BE2C (cell line): ENCODE measurements at regions not wholly inside any gene's neighbourhood (a gene's known extent, or its start where the extent isn't known, plus 50 kb on each side); places are given as distances from the start of the nearest gene placed in this dataset.

Experiments
- DNase-seq: peaks from one replicate; pipeline ENCODE4 v3.0.0-alpha.2; 2020
- H3K27me3 ChIP-seq: fragments of 250-450 bp; sonication (Bioruptor Pico); 2 replicates; pipeline ENCODE4 v1.5.1; 2020; ENCODE audit warnings: mild to moderate bottlenecking
- H3K36me3 ChIP-seq: fragments of 250-450 bp; sonication (Bioruptor Pico); 2 replicates; pipeline ENCODE4 v1.5.1; 2020; ENCODE audit warnings: mild to moderate bottlenecking
- H3K4me1 ChIP-seq: fragments of 250-450 bp; sonication (Bioruptor Pico); 2 replicates; pipeline ENCODE4 v1.5.1; 2020
- H3K4me3 ChIP-seq: 2 replicates; pipeline ENCODE4 v1.5.1; 2011; ENCODE audit warnings: low read depth, low read length
- H3K9me3 ChIP-seq: fragments of 250-450 bp; sonication (Bioruptor Pico); 2 replicates; pipeline ENCODE4 v1.5.1; 2020
- TF ChIP-seq, protein P1 (sequence below): IDR thresholded peaks from 2 replicates; pipeline ENCODE4 v1.5.1; 2012; ENCODE audit warnings: mild to moderate bottlenecking, low read depth, low read length

- Histone ChIP-seq H3K9me3 (no peaks in the 10 kb centered on the region), H3K27me3 (no peaks in the 10 kb centered on the region), H3K4me1 (no peaks in the 10 kb centered on the region), H3K4me3 (no peak overlapping the region), H3K36me3 (no peaks in the 10 kb centered on the region)
- TF ChIP-seq, protein P1, sequence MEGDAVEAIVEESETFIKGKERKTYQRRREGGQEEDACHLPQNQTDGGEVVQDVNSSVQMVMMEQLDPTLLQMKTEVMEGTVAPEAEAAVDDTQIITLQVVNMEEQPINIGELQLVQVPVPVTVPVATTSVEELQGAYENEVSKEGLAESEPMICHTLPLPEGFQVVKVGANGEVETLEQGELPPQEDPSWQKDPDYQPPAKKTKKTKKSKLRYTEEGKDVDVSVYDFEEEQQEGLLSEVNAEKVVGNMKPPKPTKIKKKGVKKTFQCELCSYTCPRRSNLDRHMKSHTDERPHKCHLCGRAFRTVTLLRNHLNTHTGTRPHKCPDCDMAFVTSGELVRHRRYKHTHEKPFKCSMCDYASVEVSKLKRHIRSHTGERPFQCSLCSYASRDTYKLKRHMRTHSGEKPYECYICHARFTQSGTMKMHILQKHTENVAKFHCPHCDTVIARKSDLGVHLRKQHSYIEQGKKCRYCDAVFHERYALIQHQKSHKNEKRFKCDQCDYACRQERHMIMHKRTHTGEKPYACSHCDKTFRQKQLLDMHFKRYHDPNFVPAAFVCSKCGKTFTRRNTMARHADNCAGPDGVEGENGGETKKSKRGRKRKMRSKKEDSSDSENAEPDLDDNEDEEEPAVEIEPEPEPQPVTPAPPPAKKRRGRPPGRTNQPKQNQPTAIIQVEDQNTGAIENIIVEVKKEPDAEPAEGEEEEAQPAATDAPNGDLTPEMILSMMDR: no peak
- no peak for DNase-seq
These were observed 89.4 kb upstream of the PDE10A start for GRCh38 chr6:165752451-165752850.

- Histone ChIP-seq H3K27me3 (no peaks in the 10 kb centered on the region), H3K4me1 (no peaks in the 10 kb centered on the region), H3K9me3 (no peaks in the 10 kb centered on the region), H3K4me3 (no peak overlapping the region), H3K36me3 (no peaks in the 10 kb centered on the region)
- TF ChIP-seq, protein P1: no peak
- DNase-seq: no peak
These were observed 88.4 kb upstream of the PDE10A start for GRCh38 chr6:165751486-165751885.

- Histone ChIP-seq H3K9me3 (no peaks in the 10 kb centered on the region), H3K27me3 (no peaks in the 10 kb centered on the region), H3K4me3 (no peak overlapping the region), H3K36me3 (no peaks in the 10 kb centered on the region), H3K4me1 (no peaks in the 10 kb centered on the region)
- TF ChIP-seq, protein P1: no peak
- no peak for DNase-seq
These were observed 86.1 kb upstream of the PDE10A start for GRCh38 chr6:165749163-165749562.

GRCh38 chr6:165748390-165748789 is 85.3 kb upstream of the PDE10A start:
- TF ChIP-seq, protein P1: no peak
- Histone ChIP-seq H3K4me1 (no peaks in the 10 kb centered on the region), H3K36me3 (no peaks in the 10 kb centered on the region), H3K27me3 (no peaks in the 10 kb centered on the region), H3K9me3 (no peaks in the 10 kb centered on the region), H3K4me3 (no peak overlapping the region)
- no peak for DNase-seq

DNA sequence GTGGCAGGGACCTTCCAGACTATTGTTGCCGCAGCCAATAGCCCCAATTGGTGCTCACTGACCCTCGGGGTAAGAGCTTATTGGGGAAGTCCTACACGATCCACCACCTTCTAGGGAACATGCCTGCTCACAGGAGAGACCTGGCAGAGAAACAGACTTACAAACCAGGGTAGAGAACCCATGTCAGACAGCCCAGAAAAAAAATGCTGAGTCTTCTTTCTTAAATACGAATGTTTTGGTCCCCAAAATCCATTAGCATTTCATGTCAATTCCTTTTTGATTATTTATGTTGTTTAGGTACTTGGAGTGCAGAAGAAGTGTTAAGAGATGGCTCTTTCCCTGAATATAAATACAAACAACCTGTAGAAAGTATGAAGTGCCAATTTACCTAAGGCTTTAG is 84.9 kb upstream of the PDE10A start:
- no peaks in the 10 kb centered on the region for H3K36me3 ChIP-seq
- no peak for DNase-seq
- H3K4me3 ChIP-seq: no peak overlapping the region
- H3K9me3 ChIP-seq: no peaks in the 10 kb centered on the region
- TF ChIP-seq, protein P1: no peak
- H3K27me3 ChIP-seq: no peaks in the 10 kb centered on the region
- no peaks in the 10 kb centered on the region for H3K4me1 ChIP-seq

DNA sequence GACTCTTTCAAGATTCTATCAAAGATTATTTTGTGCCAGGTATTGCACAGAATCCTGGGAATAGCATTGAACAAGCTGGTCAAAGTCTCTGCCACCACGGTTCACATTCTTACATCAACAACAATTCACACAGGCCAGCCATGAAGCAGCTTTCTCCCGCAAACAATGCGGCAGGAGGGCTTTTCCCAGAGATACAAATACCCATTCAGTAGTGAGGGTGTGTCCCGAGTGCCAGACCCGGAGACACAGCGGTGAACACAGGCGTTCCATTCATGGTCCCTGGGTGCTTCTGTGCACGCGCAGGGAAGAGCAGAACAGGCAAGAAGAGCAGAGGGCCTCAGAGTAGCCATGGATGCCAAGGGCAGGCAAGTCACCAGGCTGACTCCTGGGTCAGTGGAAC is 83.3 kb upstream of the PDE10A start:
- Histone ChIP-seq H3K27me3 (no peaks in the 10 kb centered on the region), H3K9me3 (no peaks in the 10 kb centered on the region), H3K4me1 (no peaks in the 10 kb centered on the region), H3K36me3 (no peaks in the 10 kb centered on the region), H3K4me3 (no peak overlapping the region)
- DNase-seq: no peak
- TF ChIP-seq, protein P1: no peak
